22Rv1 (cell line): ENCODE measurements at regions not wholly inside any gene's neighbourhood (a gene's known extent, or its start where the extent isn't known, plus 50 kb on each side); places are given as distances from the start of the nearest gene placed in this dataset.

Experiments used
- H3K27ac ChIP-seq: fragments of 450-650 bp; 2 replicates; pipeline ENCODE4 v1.5.1; 2017
- CTCF ChIP-seq: fragments of 450-650 bp; IDR thresholded peaks from 2 replicates; pipeline ENCODE4 v1.5.1; 2017; ENCODE audit warnings: mild to moderate bottlenecking
- ZFX ChIP-seq: fragments of 450-650 bp; IDR thresholded peaks from 2 replicates; pipeline ENCODE4 v1.6.1; 2017; ENCODE audit warnings: antibody characterized with exemption, borderline replicate concordance

GRCh38 chrX:16480049-16480448 lies 169.9 kb upstream of the S100G start:
- TF ChIP-seq ZFX (no peak), CTCF (no peak)
- H3K27ac ChIP-seq = no peak overlapping the region

DNA sequence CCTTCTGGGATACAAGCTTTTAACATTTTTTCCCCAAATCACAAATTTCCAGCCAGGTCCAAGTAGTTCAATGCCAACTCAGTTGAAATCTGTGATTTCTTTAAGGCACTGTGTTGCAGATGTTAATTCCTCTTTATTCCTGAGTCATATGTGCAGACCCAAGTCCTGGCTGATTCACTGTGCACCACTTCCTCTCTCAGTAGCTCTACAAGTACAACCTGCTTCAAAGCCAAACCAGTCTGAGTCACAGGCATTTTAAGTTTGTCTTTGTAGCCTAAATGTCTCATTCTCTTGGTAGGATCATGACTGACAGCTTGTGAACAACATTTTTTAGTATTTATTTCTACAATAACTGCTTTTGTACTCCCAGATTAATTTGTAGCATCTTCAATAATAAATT lies 165.6 kb upstream of the S100G start:
- TF ChIP-seq ZFX (no peak), CTCF (no peak)
- no peak overlapping the region for H3K27ac ChIP-seq

DNA sequence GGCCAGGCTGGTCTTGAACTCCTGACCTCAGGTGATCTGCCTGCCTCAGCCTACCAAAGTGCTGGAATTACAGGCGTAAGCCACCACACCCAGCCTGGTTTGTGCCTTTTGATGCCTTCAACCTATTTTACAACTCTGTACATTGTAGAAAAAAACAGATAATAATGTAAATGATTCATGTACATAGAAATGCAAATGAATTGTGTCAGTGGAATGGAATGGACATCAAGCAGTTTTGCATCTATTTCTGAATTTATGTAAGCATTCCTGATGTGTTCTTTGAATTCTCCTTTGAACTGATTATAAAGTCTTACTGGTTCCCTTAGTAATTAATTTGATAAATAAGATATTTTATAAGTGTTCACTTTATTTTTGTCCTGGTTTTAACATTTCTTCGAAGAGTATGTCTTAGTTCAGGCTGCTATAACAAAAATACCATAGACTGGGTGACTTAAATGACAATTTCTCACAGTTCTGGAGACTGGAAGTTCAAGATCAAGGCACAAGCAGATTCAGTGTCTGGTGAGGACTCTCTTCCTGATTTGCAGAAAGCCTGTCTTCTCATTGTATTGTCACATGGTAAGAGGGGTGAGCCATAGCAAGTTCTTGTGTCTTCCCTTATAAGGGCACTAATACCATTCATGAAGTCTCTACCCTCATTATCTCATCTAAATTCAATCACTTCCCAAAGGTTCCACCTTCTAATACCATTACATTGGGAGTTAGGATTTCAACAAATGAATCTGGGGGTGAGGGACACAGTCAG lies 162.2 kb upstream of the S100G start:
- H3K27ac ChIP-seq = no peak overlapping the region
- TF ChIP-seq CTCF = no peak
- no peak for TF ChIP-seq ZFX

DNA sequence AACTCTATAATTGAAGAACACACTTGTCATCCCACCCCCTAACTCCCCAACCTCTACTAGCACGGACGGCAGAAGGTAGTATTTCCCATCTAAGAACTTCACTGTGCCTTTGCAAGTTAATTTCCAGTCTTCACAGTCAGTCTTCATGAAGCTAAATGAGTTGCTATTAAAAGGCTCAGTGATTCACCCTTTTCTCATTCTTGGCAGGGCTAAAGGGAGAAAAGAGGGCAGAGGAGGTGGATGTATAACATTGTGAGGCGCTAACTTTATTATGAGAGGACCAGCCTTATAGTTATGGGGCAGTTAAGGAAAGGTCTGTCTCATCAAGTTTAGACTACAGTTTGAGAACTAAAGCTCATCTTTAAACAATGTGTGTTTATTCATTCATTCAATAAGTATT lies 161.0 kb upstream of the S100G start:
- TF ChIP-seq ZFX = no peak
- TF ChIP-seq CTCF = no peak

DNA sequence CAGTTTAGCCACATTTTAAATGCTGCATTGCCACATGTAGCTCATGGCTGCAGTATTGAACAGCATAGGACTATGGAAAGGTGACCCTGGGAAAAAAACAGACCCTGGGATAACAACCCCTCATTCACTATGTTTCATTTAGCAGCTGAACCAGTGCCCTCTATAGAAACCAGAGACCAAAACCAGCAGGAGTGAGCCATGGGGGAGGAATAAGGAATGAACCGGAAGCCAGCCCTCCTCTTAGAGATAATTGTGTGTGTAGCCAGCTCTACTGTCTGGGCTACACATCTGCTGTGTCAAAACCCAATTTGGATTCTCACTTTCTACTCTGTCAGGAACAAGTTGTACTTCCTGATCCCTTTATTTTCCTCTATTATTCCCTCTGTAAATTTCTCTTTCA lies 158.5 kb upstream of the S100G start:
- no peak for TF ChIP-seq ZFX
- no peak for TF ChIP-seq CTCF
- H3K27ac ChIP-seq = no peak overlapping the region

More for the DNA sequence above, 161.0 kb upstream of the S100G start:
- H3K27ac ChIP-seq = no peak overlapping the region

- H3K27ac ChIP-seq = no peak overlapping the region
- TF ChIP-seq CTCF (no peak), ZFX (no peak)
These were observed 153.8 kb upstream of the S100G start for GRCh38 chrX:16496175-16496574.

DNA sequence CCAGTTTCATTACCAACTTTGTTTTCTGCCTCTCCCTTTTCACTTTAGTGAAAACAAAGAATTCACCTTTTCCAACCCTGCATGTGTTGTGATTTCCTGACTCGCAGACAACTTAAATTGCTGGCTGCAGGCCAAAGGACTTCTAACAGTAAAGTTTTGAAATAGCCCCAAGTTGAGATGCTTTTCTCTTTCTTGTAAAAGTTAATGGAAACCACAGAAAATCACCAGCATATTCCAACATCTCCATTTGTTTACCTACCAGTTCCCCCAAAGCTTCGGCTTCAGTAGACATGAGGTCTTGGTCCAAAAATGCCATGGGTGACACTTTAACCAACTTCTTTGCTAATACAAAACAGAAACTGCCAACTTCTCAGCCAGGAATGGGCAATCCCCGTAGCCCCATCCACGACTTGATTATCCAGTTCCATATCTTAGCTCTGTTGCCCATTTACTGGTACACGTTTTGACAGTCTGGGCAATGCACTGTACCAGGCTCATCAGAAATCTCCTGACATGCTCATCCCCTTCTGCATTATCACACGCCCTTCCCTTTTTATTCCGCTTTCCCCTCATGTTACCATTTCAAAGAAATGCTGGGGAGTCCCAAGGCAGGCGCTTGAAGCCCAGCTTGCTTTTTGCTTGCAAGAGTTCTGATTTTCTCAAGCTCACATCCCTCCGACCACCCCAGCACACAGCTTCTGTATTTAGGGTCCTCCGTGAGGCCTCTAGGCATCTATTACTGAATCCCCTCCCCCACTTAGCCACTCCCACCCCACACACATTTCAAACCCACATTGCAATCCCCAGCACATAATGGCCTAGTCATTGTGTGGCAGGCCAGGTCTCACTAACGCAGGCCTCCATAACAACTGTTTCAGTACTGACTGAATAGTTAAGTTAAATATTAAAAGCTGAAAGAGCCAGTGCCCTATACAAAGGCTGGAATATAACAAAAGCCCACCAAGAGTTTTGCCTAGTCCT lies 137.9 kb upstream of the S100G start:
- TF ChIP-seq ZFX (no peak), CTCF (no peak)
- no peak overlapping the region for H3K27ac ChIP-seq
